Loucy (cell line): ENCODE measurements at regions not wholly inside any gene's neighbourhood (a gene's known extent, or its start where the extent isn't known, plus 50 kb on each side); places are given as distances from the start of the nearest gene placed in this dataset.

ENCODE experiments used
- EZH2phosphoT487 ChIP-seq: fragments of 200-600 bp; IDR thresholded peaks from 2 replicates; pipeline ENCODE4 v1.6.1; 2018; ENCODE audit warnings: antibody characterized with exemption, mild to moderate bottlenecking, moderate library complexity, borderline replicate concordance
- TF ChIP-seq, protein P1 (sequence below): fragments of 200-600 bp; sonication (generic); conservative IDR thresholded peaks from 2 replicates; pipeline ENCODE4 v1.5.1; 2014; ENCODE audit warnings: mild to moderate bottlenecking, antibody characterized with exemption, low read length

DNA sequence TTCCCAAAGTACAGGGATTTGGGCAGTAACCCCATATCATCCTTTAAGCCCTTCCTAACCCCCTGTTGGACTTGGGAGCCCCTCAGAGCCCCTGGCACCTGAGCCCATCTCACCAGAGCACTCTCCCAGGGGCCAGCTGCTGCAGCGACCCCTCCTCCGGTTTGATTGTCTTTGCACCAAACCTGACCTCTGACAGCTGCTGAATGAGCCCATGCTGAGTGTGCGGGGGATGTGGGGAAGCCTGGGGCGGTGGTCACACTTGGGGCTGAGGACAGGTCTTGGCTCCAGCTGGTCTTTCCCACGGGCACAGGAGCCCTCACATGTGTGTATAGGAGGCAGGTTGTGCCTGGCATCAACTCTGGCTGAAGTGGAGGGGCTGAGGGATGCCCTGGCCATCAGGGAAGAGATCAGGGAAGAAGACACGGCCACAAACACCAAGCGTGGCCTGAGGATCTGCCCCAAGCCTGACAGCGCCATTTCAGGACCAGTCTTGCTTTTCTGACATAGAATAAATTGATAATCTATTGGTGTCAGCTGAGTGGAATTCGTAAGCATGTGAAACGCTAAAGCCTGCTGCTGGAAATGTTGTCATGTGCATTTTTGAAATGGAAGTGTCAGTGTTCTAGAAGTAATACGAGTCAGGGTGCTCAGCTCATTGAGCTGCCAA, 102.4 kb downstream of the ACKR3 start:
- TF ChIP-seq, protein P1, sequence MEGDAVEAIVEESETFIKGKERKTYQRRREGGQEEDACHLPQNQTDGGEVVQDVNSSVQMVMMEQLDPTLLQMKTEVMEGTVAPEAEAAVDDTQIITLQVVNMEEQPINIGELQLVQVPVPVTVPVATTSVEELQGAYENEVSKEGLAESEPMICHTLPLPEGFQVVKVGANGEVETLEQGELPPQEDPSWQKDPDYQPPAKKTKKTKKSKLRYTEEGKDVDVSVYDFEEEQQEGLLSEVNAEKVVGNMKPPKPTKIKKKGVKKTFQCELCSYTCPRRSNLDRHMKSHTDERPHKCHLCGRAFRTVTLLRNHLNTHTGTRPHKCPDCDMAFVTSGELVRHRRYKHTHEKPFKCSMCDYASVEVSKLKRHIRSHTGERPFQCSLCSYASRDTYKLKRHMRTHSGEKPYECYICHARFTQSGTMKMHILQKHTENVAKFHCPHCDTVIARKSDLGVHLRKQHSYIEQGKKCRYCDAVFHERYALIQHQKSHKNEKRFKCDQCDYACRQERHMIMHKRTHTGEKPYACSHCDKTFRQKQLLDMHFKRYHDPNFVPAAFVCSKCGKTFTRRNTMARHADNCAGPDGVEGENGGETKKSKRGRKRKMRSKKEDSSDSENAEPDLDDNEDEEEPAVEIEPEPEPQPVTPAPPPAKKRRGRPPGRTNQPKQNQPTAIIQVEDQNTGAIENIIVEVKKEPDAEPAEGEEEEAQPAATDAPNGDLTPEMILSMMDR, result no peak
- no peak for TF ChIP-seq EZH2phosphoT487
